Activated CD4-positive, alpha-beta memory T cell treated with anti-CD3 and anti-CD28 coated beads for 36 hours (primary cell): ENCODE measurements at regions not wholly inside any gene's neighbourhood (a gene's known extent, or its start where the extent isn't known, plus 50 kb on each side); places are given as distances from the start of the nearest gene placed in this dataset.

Source experiments
- CTCF ChIA-PET: fragments of 350-600 bp; sonication (Branson Sonifier 250); formaldehyde crosslinking; loops from one replicate; lab custom pipeline; 2021; ENCODE audit warnings: antibody characterized with exemption, inconsistent platforms; lab: Charles Lee
- POLR2A ChIA-PET: fragments of 350-600 bp; sonication (Branson Sonifier 250); formaldehyde crosslinking; loops from one replicate; lab custom pipeline; 2021; ENCODE audit warnings: antibody characterized with exemption; lab: Charles Lee
- DNase-seq: peaks from one replicate; pipeline ENCODE4 v3.0.0-alpha.2; 2020
- H3K27ac Mint-ChIP-seq: one replicate; pipeline ENCODE4 v1.8.0; 2021; ENCODE audit warnings: mixed read lengths
- H3K27me3 Mint-ChIP-seq: one replicate; pipeline ENCODE4 v1.8.0; 2021; ENCODE audit warnings: mixed read lengths
- H3K36me3 Mint-ChIP-seq: one replicate; pipeline ENCODE4 v1.8.0; 2021; ENCODE audit warnings: mixed read lengths
- H3K4me1 Mint-ChIP-seq: one replicate; pipeline ENCODE4 v1.8.0; 2021; ENCODE audit warnings: low read depth, mixed read lengths
- H3K4me3 Mint-ChIP-seq: one replicate; pipeline ENCODE4 v1.8.0; 2021; ENCODE audit warnings: mild to moderate bottlenecking, mixed read lengths
- H3K9me3 Mint-ChIP-seq: one replicate; pipeline ENCODE4 v1.8.0; 2021; ENCODE audit warnings: mixed read lengths
- intact Hi-C: fragments of 100-400 bp; cut with micrococcal nuclease; formaldehyde crosslinking; loops from one replicate; pipeline ENCODE4 v1.15.1; 2023

DNA sequence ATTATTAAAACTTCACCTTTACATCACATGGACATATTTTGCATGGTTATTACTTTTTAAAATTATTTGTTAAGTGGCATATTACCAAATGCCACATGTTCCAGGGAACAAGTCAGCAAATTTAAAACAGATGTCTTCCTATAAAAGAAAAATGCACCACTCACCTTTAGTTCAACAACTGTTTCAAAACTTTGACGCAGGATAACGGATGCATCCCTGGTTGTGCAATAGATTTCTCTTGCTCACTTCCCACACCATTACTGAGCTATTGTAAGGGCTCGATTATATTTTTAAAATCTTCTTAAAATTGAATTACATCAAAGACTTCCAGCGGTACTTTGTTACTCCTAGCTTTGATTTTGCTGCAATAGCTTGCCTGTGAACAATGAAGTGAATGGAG is 93.0 kb upstream of the ARHGAP24 start:
- no peaks in the 10 kb centered on the region for H3K27me3 Mint-ChIP-seq
- intact Hi-C loops: no loop called here
- CTCF ChIA-PET: no interaction called here

GRCh38 chr4:85391071-85391470 is 83.9 kb upstream of the ARHGAP24 start:
- Mint-ChIP-seq H3K4me3 (no peak overlapping the region), H3K9me3 (peaks cover 4% of the 10 kb centered on the region), H3K4me1 (no peaks in the 10 kb centered on the region), H3K27ac (no peak overlapping the region), H3K27me3 (peaks cover 2% of the 10 kb centered on the region), H3K36me3 (no peaks in the 10 kb centered on the region)
- intact Hi-C loops: no loop called here
- ChIA-PET CTCF (no interaction called here), POLR2A (no interaction called here)
- DNase-seq: no peak

More for the DNA sequence above, 93.0 kb upstream of the ARHGAP24 start:
- Mint-ChIP-seq H3K27ac (no peak overlapping the region), H3K36me3 (no peaks in the 10 kb centered on the region), H3K4me3 (no peak overlapping the region), H3K4me1 (no peaks in the 10 kb centered on the region), H3K9me3 (no peaks in the 10 kb centered on the region)
- POLR2A ChIA-PET: no interaction called here
- no peak for DNase-seq

DNA sequence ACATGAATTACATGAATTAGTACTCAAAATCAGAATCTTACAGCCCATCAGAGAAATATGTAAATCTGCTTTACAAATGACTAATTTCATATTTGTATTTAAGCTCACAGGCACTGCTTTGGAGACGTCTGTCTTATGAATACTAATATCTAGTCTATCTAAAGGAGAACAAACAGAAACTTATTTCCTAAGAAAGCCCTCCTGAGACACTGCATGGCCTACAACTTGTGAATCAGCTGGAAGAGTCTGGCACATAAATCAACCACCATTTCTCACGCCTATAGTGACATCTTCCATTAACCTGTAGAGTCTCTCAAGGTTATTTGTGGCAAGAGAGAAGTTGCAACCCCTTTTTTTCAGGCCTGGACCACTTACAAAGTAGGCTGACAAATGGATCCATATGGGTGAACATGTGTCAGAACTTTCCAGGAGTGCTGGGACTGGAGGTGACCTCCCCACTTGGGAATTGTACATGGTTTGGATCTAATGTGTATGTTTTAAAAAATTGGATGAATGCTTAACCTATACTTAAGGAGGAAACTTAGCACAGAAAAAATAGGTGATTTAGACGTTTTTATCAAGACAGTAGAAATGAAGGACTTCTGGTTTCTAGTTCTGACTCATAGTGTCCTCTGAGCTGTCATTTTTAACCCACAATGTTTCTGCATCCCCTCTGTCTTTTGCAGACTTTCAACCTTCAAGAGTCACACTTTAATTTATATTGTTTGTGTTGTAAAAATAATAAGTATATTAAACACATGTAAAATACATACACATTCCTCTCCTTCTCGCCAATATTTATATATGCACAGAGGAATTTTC is 83.2 kb upstream of the ARHGAP24 start:
- no peak overlapping the region for H3K4me3 Mint-ChIP-seq
- CTCF ChIA-PET: no interaction called here
- DNase-seq: no peak
- H3K4me1 Mint-ChIP-seq: no peaks in the 10 kb centered on the region
- H3K36me3 Mint-ChIP-seq: no peaks in the 10 kb centered on the region
- peaks cover 4% of the 10 kb centered on the region for H3K9me3 Mint-ChIP-seq
- POLR2A ChIA-PET: no interaction called here
- H3K27me3 Mint-ChIP-seq: peaks cover 2% of the 10 kb centered on the region
- intact Hi-C loops: no loop called here
- no peak overlapping the region for H3K27ac Mint-ChIP-seq

- Mint-ChIP-seq H3K9me3 (no peaks in the 10 kb centered on the region), H3K4me1 (no peaks in the 10 kb centered on the region), H3K27ac (no peak overlapping the region), H3K36me3 (no peaks in the 10 kb centered on the region), H3K27me3 (peaks cover 2% of the 10 kb centered on the region), H3K4me3 (no peak overlapping the region)
- POLR2A ChIA-PET: no interaction called here
- no peak for DNase-seq
- intact Hi-C loops: no loop called here
- CTCF ChIA-PET: no interaction called here
These were observed 81.7 kb upstream of the ARHGAP24 start for GRCh38 chr4:85393201-85393600.

GRCh38 chr4:85398276-85398675 is 76.7 kb upstream of the ARHGAP24 start:
- POLR2A ChIA-PET: no interaction called here
- CTCF ChIA-PET: no interaction called here

DNA sequence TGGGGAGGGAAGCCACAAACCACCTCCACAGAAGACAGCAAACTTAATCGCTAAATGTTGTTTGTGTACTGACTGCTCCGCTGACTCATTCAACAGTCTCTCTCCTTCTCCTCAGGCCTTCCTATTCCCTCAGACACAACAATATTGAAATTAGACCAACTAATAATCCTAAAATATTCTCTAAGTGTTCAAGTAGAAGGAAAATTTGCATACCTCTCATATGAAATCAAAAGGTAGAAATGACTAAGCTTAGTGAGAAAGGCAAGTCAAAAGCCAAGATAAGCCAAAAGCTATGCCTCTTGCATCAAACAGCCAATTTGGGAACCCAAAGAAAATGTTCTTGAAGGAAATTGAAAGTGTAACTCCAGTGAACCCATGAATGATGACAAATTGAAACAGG is 75.7 kb upstream of the ARHGAP24 start:
- POLR2A ChIA-PET: no interaction called here
- Mint-ChIP-seq H3K4me3 (no peak overlapping the region), H3K4me1 (no peaks in the 10 kb centered on the region), H3K36me3 (no peaks in the 10 kb centered on the region), H3K27ac (no peak overlapping the region), H3K27me3 (peaks cover 2% of the 10 kb centered on the region), H3K9me3 (no peaks in the 10 kb centered on the region)
- intact Hi-C loops: no loop called here
- CTCF ChIA-PET: no interaction called here
- no peak for DNase-seq

More at GRCh38 chr4:85398276-85398675, 76.7 kb upstream of the ARHGAP24 start:
- no peaks in the 10 kb centered on the region for H3K36me3 Mint-ChIP-seq
- intact Hi-C loops: no loop called here
- H3K27ac Mint-ChIP-seq: no peak overlapping the region
- DNase-seq: no peak
- no peaks in the 10 kb centered on the region for H3K9me3 Mint-ChIP-seq
- no peaks in the 10 kb centered on the region for H3K4me1 Mint-ChIP-seq
- no peak overlapping the region for H3K4me3 Mint-ChIP-seq
- H3K27me3 Mint-ChIP-seq: peaks cover 2% of the 10 kb centered on the region

GRCh38 chr4:85402371-85402770 is 72.6 kb upstream of the ARHGAP24 start:
- Mint-ChIP-seq H3K9me3 (no peaks in the 10 kb centered on the region), H3K36me3 (no peaks in the 10 kb centered on the region), H3K27ac (no peak overlapping the region), H3K27me3 (no peaks in the 10 kb centered on the region), H3K4me1 (no peaks in the 10 kb centered on the region), H3K4me3 (no peak overlapping the region)
- intact Hi-C loops: no loop called here
- CTCF ChIA-PET: no interaction called here
- POLR2A ChIA-PET: no interaction called here
- DNase-seq: no peak

GRCh38 chr4:85406185-85406584 is 68.8 kb upstream of the ARHGAP24 start:
- no peaks in the 10 kb centered on the region for H3K9me3 Mint-ChIP-seq
- CTCF ChIA-PET: no interaction called here

DNA sequence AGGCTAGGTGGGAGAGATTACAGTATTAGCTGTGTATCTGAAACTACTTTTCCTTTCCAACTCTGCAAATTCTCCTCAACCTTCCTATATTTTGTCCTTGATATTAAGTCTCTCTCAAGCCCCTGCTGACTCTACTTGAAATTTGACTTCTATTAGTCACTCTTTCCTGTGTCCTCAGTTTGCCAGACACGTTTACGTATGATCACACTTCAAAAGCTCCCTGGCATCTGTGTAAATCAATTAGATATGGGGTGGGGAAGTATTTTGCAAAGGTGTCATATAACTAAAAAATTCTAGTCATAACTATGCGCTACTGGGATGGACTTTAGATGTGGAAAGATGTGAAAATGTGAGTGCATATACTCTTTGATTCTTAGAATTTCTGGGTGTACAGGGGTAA is 67.4 kb upstream of the ARHGAP24 start:
- no peaks in the 10 kb centered on the region for H3K27me3 Mint-ChIP-seq
- no peaks in the 10 kb centered on the region for H3K36me3 Mint-ChIP-seq
- no peaks in the 10 kb centered on the region for H3K9me3 Mint-ChIP-seq
- H3K4me1 Mint-ChIP-seq: no peaks in the 10 kb centered on the region
- H3K27ac Mint-ChIP-seq: no peak overlapping the region
- H3K4me3 Mint-ChIP-seq: no peak overlapping the region
- ChIA-PET CTCF (no interaction called here), POLR2A (no interaction called here)
- no peak for DNase-seq
- intact Hi-C loops: no loop called here

More at GRCh38 chr4:85406185-85406584, 68.8 kb upstream of the ARHGAP24 start:
- intact Hi-C loops: no loop called here
- no peak for DNase-seq
- POLR2A ChIA-PET: no interaction called here
- no peak overlapping the region for H3K27ac Mint-ChIP-seq
- no peaks in the 10 kb centered on the region for H3K4me1 Mint-ChIP-seq
- H3K27me3 Mint-ChIP-seq: no peaks in the 10 kb centered on the region
- no peak overlapping the region for H3K4me3 Mint-ChIP-seq
- no peaks in the 10 kb centered on the region for H3K36me3 Mint-ChIP-seq

DNA sequence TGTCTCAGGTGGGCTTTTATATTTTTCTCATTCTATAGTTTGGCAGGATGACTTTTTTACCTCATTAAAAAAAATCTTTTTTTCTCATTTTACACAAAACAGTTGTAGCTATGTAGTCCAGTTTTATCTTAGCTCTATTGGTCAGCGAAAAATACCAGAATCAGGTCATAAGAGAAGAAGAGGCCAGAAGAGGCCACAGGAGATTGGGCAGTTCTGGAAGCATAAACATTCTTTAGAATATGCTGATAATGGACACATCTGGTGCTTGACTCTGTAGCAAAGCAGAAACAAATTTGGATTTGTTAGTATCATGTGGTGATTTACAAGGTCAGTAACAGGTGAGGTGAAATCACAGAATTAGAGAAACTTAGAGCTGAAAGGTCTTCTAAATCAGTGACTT is 66.6 kb upstream of the ARHGAP24 start:
- DNase-seq: no peak
- Mint-ChIP-seq H3K4me1 (no peaks in the 10 kb centered on the region), H3K27me3 (no peaks in the 10 kb centered on the region), H3K4me3 (no peak overlapping the region), H3K27ac (no peak overlapping the region), H3K9me3 (no peaks in the 10 kb centered on the region), H3K36me3 (no peaks in the 10 kb centered on the region)
- POLR2A ChIA-PET: no interaction called here
- intact Hi-C loops: no loop called here
- CTCF ChIA-PET: no interaction called here

- no peaks in the 10 kb centered on the region for H3K9me3 Mint-ChIP-seq
- CTCF ChIA-PET: no interaction called here
- DNase-seq: no peak
- POLR2A ChIA-PET: no interaction called here
- H3K4me1 Mint-ChIP-seq: no peaks in the 10 kb centered on the region
- no peaks in the 10 kb centered on the region for H3K36me3 Mint-ChIP-seq
- no peak overlapping the region for H3K27ac Mint-ChIP-seq
- intact Hi-C loops: no loop called here
- H3K4me3 Mint-ChIP-seq: no peak overlapping the region
- no peaks in the 10 kb centered on the region for H3K27me3 Mint-ChIP-seq
These were observed 65.7 kb upstream of the ARHGAP24 start for GRCh38 chr4:85409251-85409650.

- Mint-ChIP-seq H3K4me3 (no peak overlapping the region), H3K9me3 (no peaks in the 10 kb centered on the region), H3K36me3 (no peaks in the 10 kb centered on the region), H3K27ac (no peak overlapping the region), H3K4me1 (no peaks in the 10 kb centered on the region), H3K27me3 (no peaks in the 10 kb centered on the region)
- intact Hi-C loops: no loop called here
- ChIA-PET POLR2A (no interaction called here), CTCF (no interaction called here)
- no peak for DNase-seq
These were observed 63.6 kb upstream of the ARHGAP24 start for GRCh38 chr4:85411386-85411785.

GRCh38 chr4:85414972-85415371 is 60.0 kb upstream of the ARHGAP24 start:
- Mint-ChIP-seq H3K4me1 (no peaks in the 10 kb centered on the region), H3K9me3 (no peaks in the 10 kb centered on the region), H3K27me3 (no peaks in the 10 kb centered on the region), H3K36me3 (no peaks in the 10 kb centered on the region), H3K4me3 (no peak overlapping the region), H3K27ac (no peak overlapping the region)
- intact Hi-C loops: no loop called here
- ChIA-PET CTCF (no interaction called here), POLR2A (no interaction called here)
- no peak for DNase-seq
